Keratinocyte (primary cell): ENCODE measurements at regions not wholly inside any gene's neighbourhood (a gene's known extent, or its start where the extent isn't known, plus 50 kb on each side); places are given as distances from the start of the nearest gene placed in this dataset.

Experiments used
- DNase-seq: peaks from one replicate; pipeline ENCODE4 v3.0.0-alpha.2; 2011; ENCODE audit warnings: low read depth, missing footprints, low spot score
- FAIRE-seq: peaks from 2 replicates; lab custom pipeline; 2011; peaks lifted over from hg19 to GRCh38; lab: Jason Lieb, UNC
- H2AFZ ChIP-seq: 2 replicates; pipeline ENCODE4 v1.6.0; 2012; ENCODE audit warnings: low read length, control low read depth, inconsistent platforms; ENCODE audit not compliant: control insufficient read depth
- H3K27ac ChIP-seq: 2 replicates; pipeline ENCODE4 v1.5.1; 2011; ENCODE audit warnings: low read length; ENCODE audit not compliant: control insufficient read depth, insufficient read depth
- H3K27me3 ChIP-seq: 3 replicates; pipeline ENCODE4 v1.6.0; 2011; ENCODE audit warnings: low read length; ENCODE audit not compliant: control insufficient read depth, insufficient read depth; ENCODE audit errors: extremely low read depth
- H3K36me3 ChIP-seq, 2 experiments: 2 replicates in 1 of 2; 3 replicates in 1 of 2; pipeline ENCODE4 v1.5.1; 2011; ENCODE audit warnings: low read length in 2 of 2, mild to moderate bottlenecking in 1 of 2; ENCODE audit not compliant: control insufficient read depth in 2 of 2, insufficient read depth in 2 of 2; ENCODE audit errors: extremely low read depth in 1 of 2
- H3K4me1 ChIP-seq: 3 replicates; pipeline ENCODE4 v1.5.1; 2011; ENCODE audit warnings: low read length; ENCODE audit not compliant: control insufficient read depth, insufficient read depth; ENCODE audit errors: extremely low read depth
- H3K4me2 ChIP-seq: 3 replicates; pipeline ENCODE4 v1.6.0; 2011; ENCODE audit warnings: low read depth, low read length; ENCODE audit not compliant: control insufficient read depth, insufficient read depth; ENCODE audit errors: extremely low read depth
- H3K4me3 ChIP-seq, 3 experiments: fragments of 200-600 bp in 1 of 3; sonication (generic) in 1 of 3; 2 replicates in 2 of 3; 3 replicates in 1 of 3; pipeline ENCODE4 v1.5.1; 2011 to 2016; ENCODE audit warnings: low read length in 3 of 3, mild to moderate bottlenecking in 3 of 3, control low read depth in 2 of 3, inconsistent platforms in 1 of 3, low read depth in 1 of 3, mixed read lengths in 1 of 3, mixed run types in 1 of 3, moderate library complexity in 1 of 3; ENCODE audit not compliant: control insufficient read depth in 2 of 3, insufficient read depth in 2 of 3; ENCODE audit errors: extremely low read depth in 1 of 3
- H3K79me2 ChIP-seq: 2 replicates; pipeline ENCODE4 v1.6.0; 2012; ENCODE audit warnings: low read length; ENCODE audit not compliant: control insufficient read depth, insufficient read depth
- H3K9ac ChIP-seq: 3 replicates; pipeline ENCODE4 v1.6.0; 2011; ENCODE audit warnings: low read length; ENCODE audit not compliant: control insufficient read depth, insufficient read depth; ENCODE audit errors: extremely low read depth
- H3K9me1 ChIP-seq: 3 replicates; pipeline ENCODE4 v1.6.0; 2011; ENCODE audit warnings: low read length; ENCODE audit not compliant: control insufficient read depth, insufficient read depth; ENCODE audit errors: extremely low read depth
- H3K9me3 ChIP-seq: 2 replicates; pipeline ENCODE4 v1.5.1; 2012; ENCODE audit warnings: low read depth, low read length; ENCODE audit not compliant: control insufficient read depth
- H4K20me1 ChIP-seq: 3 replicates; pipeline ENCODE4 v1.6.0; 2011; ENCODE audit warnings: low read length; ENCODE audit not compliant: control insufficient read depth, insufficient read depth; ENCODE audit errors: extremely low read depth
- CTCF ChIP-seq, 3 experiments: IDR thresholded peaks in 1 of 3; conservative IDR thresholded peaks in 1 of 3; optimal IDR thresholded peaks in 1 of 3; 2 replicates in 2 of 3; 3 replicates in 1 of 3; pipeline versions ENCODE3 to v1.5.1; 2011; ENCODE audit warnings: low read length in 3 of 3, mild to moderate bottlenecking in 3 of 3, moderate library complexity in 2 of 3, control low read depth in 1 of 3, inconsistent platforms in 1 of 3; ENCODE audit not compliant: insufficient read depth in 2 of 3; ENCODE audit errors: extremely low read depth in 1 of 3
- EZH2 ChIP-seq: IDR thresholded peaks from one replicate; pipeline ENCODE4 v1.6.1; 2012; ENCODE audit warnings: inconsistent platforms, mild to moderate bottlenecking, low read length, moderate library complexity
- dilution Hi-C: fragments of 300-500 bp; cut with MboI; formaldehyde crosslinking; loops from one replicate; pipeline ENCODE4 v1.7.0; 2020; ENCODE audit warnings: low sequenced_read_pairs; ENCODE audit not compliant: extremely low pct_ligation_motif_present

- no peak for FAIRE-seq
- Histone ChIP-seq H3K27ac (no peak overlapping the region), H3K9ac (no peak overlapping the region), H3K9me1 (no peaks in the 10 kb centered on the region), H3K4me3 (no peak overlapping the region), H3K4me1 (peaks cover 8% of the 10 kb centered on the region), H4K20me1 (no peaks in the 10 kb centered on the region), H2AFZ (no peak overlapping the region), H3K36me3 (no peaks in the 10 kb centered on the region), H3K4me2 (no peak overlapping the region), H3K9me3 (no peaks in the 10 kb centered on the region), H3K27me3 (peaks cover 3% of the 10 kb centered on the region), H3K79me2 (no peaks in the 10 kb centered on the region)
- TF ChIP-seq CTCF (optimal IDR thresholded peaks at IDR 0.05 in 1 of 3, IDR thresholded peaks at IDR 0.05 in 1 of 3, conservative IDR thresholded peaks at IDR 0.05 in 1 of 3; ENCODE audit: extremely low read depth in 1 of 3, insufficient read depth in 2 of 3, low read length in 3 of 3) (no peak), EZH2 (no peak)
- dilution Hi-C loops = no loop called here
- DNase-seq = no peak
Measured at GRCh38 chr21:35926003-35926740, 134.2 kb downstream of the SETD4 start.

DNA sequence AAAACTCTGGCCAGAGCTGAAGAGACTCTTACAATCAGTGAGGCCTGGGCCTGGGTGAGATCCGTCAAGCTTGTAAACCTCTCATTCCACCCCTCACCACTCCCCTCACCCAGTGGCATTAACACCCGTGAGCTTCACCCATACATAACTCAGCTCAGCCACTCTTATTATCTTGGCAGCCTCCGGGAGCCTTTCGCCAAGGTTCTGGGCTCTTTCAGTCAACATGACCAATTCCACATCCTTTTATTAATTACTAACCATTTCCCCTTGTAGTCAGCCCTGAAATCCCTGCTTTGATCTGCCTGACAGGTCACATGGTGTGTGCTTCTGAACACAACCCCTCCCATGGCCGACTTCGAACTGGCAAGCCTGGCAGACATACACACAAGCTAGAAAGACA is 134.8 kb downstream of the SETD4 start:
- FAIRE-seq = no peak

More for the DNA sequence above, 134.8 kb downstream of the SETD4 start:
- no peak overlapping the region for H3K9ac ChIP-seq
- no peaks in the 10 kb centered on the region for H3K9me3 ChIP-seq
- no peak overlapping the region for H3K27ac ChIP-seq
- no peak overlapping the region for H3K4me3 ChIP-seq
- TF ChIP-seq CTCF (optimal IDR thresholded peaks at IDR 0.05 in 1 of 3, IDR thresholded peaks at IDR 0.05 in 1 of 3, conservative IDR thresholded peaks at IDR 0.05 in 1 of 3; ENCODE audit: extremely low read depth in 1 of 3, insufficient read depth in 2 of 3, low read length in 3 of 3) (no peak), EZH2 (no peak)
- peaks cover 8% of the 10 kb centered on the region for H3K4me1 ChIP-seq
- dilution Hi-C loops = no loop called here
- H3K27me3 ChIP-seq = peaks cover 3% of the 10 kb centered on the region
- H2AFZ ChIP-seq = no peak overlapping the region
- H3K36me3 ChIP-seq = no peaks in the 10 kb centered on the region
- H3K4me2 ChIP-seq = no peak overlapping the region
- no peaks in the 10 kb centered on the region for H4K20me1 ChIP-seq
- DNase-seq = no peak
- no peaks in the 10 kb centered on the region for H3K79me2 ChIP-seq
- no peaks in the 10 kb centered on the region for H3K9me1 ChIP-seq
